K562 (cell line): ENCODE measurements at regions not wholly inside any gene's neighbourhood (a gene's known extent, or its start where the extent isn't known, plus 50 kb on each side); places are given as distances from the start of the nearest gene placed in this dataset.

Experiments
- ATAC-seq: fragments of 200-7000 bp; cut with Tn5 transposase; 3 replicates; pipeline ENCODE4 v1.9.1; 2020; ENCODE audit warnings: moderate library complexity
- BruUV-seq: library from RNA; stranded (reverse); fragments of 400-500 nt; replicated peaks from 2 replicates; lab custom pipeline; 2021; lab: Mats Ljungman, UMichigan
- CTCF ChIA-PET: fragments of 300-600 bp; formaldehyde crosslinking; extraction: SDS; loops from one replicate; lab custom pipeline; 2021; ENCODE audit warnings: low intra/inter-chr PET ratio; lab: Yijun Ruan, JAX
- POLR2A ChIA-PET: fragments of 300-600, 350-650 bp; sonication (Branson Sonifier 250); formaldehyde crosslinking; extraction: SDS; loops from one replicate; lab custom pipeline; 2021; ENCODE audit warnings: antibody characterized with exemption, inconsistent platforms; lab: Yijun Ruan, JAX
- DNase-seq, 4 experiments: peaks; one replicate each; pipeline versions ENCODE4 v3.0.0 to v3.0.0-alpha.2; 2011 to 2018; ENCODE audit warnings: low spot score in 3 of 4, mixed read lengths in 3 of 4; ENCODE audit errors: extremely low read depth in 1 of 4
- FAIRE-seq: peaks from 2 replicates; lab custom pipeline; 2011; peaks lifted over from hg19 to GRCh38; lab: Jason Lieb, UNC
- H2AFZ ChIP-seq: 2 replicates; pipeline ENCODE4 v1.6.0; 2011; ENCODE audit warnings: low read depth, low read length, control low read depth, inconsistent platforms
- H3K27ac ChIP-seq: fragments of 200-600 bp; 3 replicates; pipeline ENCODE4 v1.8.0; 2011; ENCODE audit warnings: low read depth, mild to moderate bottlenecking, control low read depth, inconsistent platforms, low read length, moderate library complexity, mixed read lengths; ENCODE audit errors: extremely low read depth
- H3K27me3 ChIP-seq, 2 experiments: fragments of 300-600 bp in 1 of 2; 2 replicates in 1 of 2; 3 replicates in 1 of 2; pipeline versions ENCODE4 v1.6.0 to v1.8.0; 2011; ENCODE audit warnings: inconsistent platforms in 2 of 2, low read length in 2 of 2, mild to moderate bottlenecking in 1 of 2, mixed read lengths in 1 of 2, moderate library complexity in 1 of 2; ENCODE audit not compliant: control insufficient read depth in 2 of 2, insufficient read depth in 2 of 2
- H3K36me3 ChIP-seq: fragments of 300-600 bp; 3 replicates; pipeline ENCODE4 v1.8.0; 2011; ENCODE audit warnings: mild to moderate bottlenecking, low read length, inconsistent platforms; ENCODE audit not compliant: control insufficient read depth, insufficient read depth
- H3K4me1 ChIP-seq, 2 experiments: fragments of 200-600 bp in 1 of 2; replicated peaks in 1 of 2; 2 replicates in 1 of 2; 3 replicates in 1 of 2; pipeline versions ENCODE4 v1.5.1 to v1.8.0; 2011; ENCODE audit warnings: inconsistent platforms in 2 of 2, low read length in 2 of 2, mild to moderate bottlenecking in 1 of 2, mixed read lengths in 1 of 2, moderate library complexity in 1 of 2; ENCODE audit not compliant: control insufficient read depth in 2 of 2, insufficient read depth in 2 of 2
- H3K4me2 ChIP-seq: 2 replicates; pipeline ENCODE4 v1.6.1; 2011; ENCODE audit warnings: low read length, control low read depth, inconsistent platforms, mixed read lengths; ENCODE audit not compliant: insufficient read depth
- H3K4me3 ChIP-seq: fragments of 200-600 bp; sonication (generic), shearing (Covaris generic); 2 replicates; pipeline ENCODE4 v1.5.1; 2016; ENCODE audit warnings: control low read depth, inconsistent platforms
- H3K79me2 ChIP-seq: fragments of 200-600 bp; 3 replicates; pipeline ENCODE4 v1.8.0; 2011; ENCODE audit warnings: low read length, inconsistent platforms; ENCODE audit not compliant: control insufficient read depth, insufficient read depth
- H3K9ac ChIP-seq, 2 experiments: 2 replicates each; pipeline versions ENCODE4 v1.6.0 to v1.6.1; 2011; ENCODE audit warnings: low read depth in 2 of 2, low read length in 2 of 2, control low read depth in 1 of 2, inconsistent platforms in 1 of 2, mild to moderate bottlenecking in 1 of 2, mixed read lengths in 1 of 2; ENCODE audit not compliant: insufficient read depth in 1 of 2
- H3K9me1 ChIP-seq: one replicate; pipeline ENCODE4 v1.6.0; 2011; ENCODE audit warnings: inconsistent platforms, mild to moderate bottlenecking, low read length, moderate library complexity; ENCODE audit not compliant: control insufficient read depth, insufficient read depth
- H3K9me3 ChIP-seq: replicated peaks from 2 replicates; pipeline ENCODE4 v1.5.1; 2011; ENCODE audit warnings: low read depth, low read length, inconsistent platforms; ENCODE audit not compliant: control insufficient read depth, insufficient read depth
- H4K20me1 ChIP-seq: replicated peaks from 2 replicates; pipeline ENCODE4 v1.6.1; 2011; ENCODE audit warnings: low read length, inconsistent platforms, mixed read lengths; ENCODE audit not compliant: control insufficient read depth, insufficient read depth
- CBX3 ChIP-seq, 2 experiments: IDR thresholded peaks; 1 replicate in 1 of 2; 2 replicates in 1 of 2; pipeline ENCODE4 v1.6.1; 2012; ENCODE audit warnings: inconsistent platforms in 2 of 2, low read length in 2 of 2, borderline replicate concordance in 1 of 2, control low read depth in 1 of 2
- ETS1 ChIP-seq: conservative IDR thresholded peaks from 2 replicates; pipeline ENCODE4 v1.6.1; 2011; ENCODE audit warnings: low read depth, mild to moderate bottlenecking, low read length; ENCODE audit not compliant: control insufficient read depth
- GATAD2A ChIP-seq: fragments of 450-650 bp; IDR thresholded peaks from 2 replicates; pipeline ENCODE4 v1.6.1; 2017
- JUN ChIP-seq, 2 experiments: sonication (generic) in 1 of 2; formaldehyde crosslinking in 1 of 2; IDR thresholded peaks; 2 replicates each; pipeline versions ENCODE4 v1.6.1 to v1.8.0; 2012 to 2022; ENCODE audit warnings: borderline replicate concordance in 2 of 2, mild to moderate bottlenecking in 2 of 2, improper control_type of control experiment in 1 of 2, low read depth in 1 of 2, low read length in 1 of 2, missing genetic modification reagents in 1 of 2
- PHF21A ChIP-seq: fragments of 450-650 bp; IDR thresholded peaks from 2 replicates; pipeline ENCODE4 v1.6.1; 2017; ENCODE audit warnings: low read depth, borderline replicate concordance
- U2AF1 ChIP-seq: fragments of 200-400 bp; formaldehyde crosslinking; optimal IDR thresholded peaks from 2 replicates; pipeline ENCODE3; 2017; ENCODE audit warnings: mild to moderate bottlenecking, low read depth, low read length, moderate library complexity
- ZNF778 ChIP-seq: fragments of 450-650 bp; formaldehyde crosslinking; IDR thresholded peaks from 2 replicates; pipeline ENCODE4 v1.4.0; 2020; ENCODE audit warnings: mild to moderate bottlenecking, moderate library complexity
- WGBS: fragments of 100-300 bp; shearing (Covaris generic); methylation state at CpG from one replicate; pipeline ENCODE4 v1.1.6; 2016; ENCODE audit warnings: low coverage, mixed read lengths; ENCODE audit not compliant: insufficient coverage; ENCODE audit errors: missing lambda C conversion rate; 5-methylcytosine and 5-hydroxymethylcytosine counted together
- in situ Hi-C: fragments of 300-500 bp; cut with MboI; formaldehyde crosslinking; loops from 4 replicates; pipeline ENCODE4 v1.15.0; 2018; ENCODE audit warnings: inconsistent platforms, mixed read lengths
- intact Hi-C: fragments of 100-400 bp; cut with micrococcal nuclease; formaldehyde crosslinking; loops from 2 replicates; pipeline ENCODE4 v1.14.2; 2022

- Histone ChIP-seq H3K4me2 (no peak overlapping the region), H3K27me3 (peaks cover 0 to 4% of the 10 kb centered on the region in 2 experiments; a peak in 1 of 5 replicates), H3K9me3 (no peaks in the 10 kb centered on the region), H3K4me3 (no peak overlapping the region), H3K9me1 (no peaks in the 10 kb centered on the region), H3K27ac (no peak overlapping the region), H3K9ac (no peak overlapping the region), H2AFZ (no peak overlapping the region), H3K36me3 (no peaks in the 10 kb centered on the region), H3K79me2 (no peaks in the 10 kb centered on the region), H3K4me1 (no peaks in the 10 kb centered on the region), H4K20me1 (no peaks in the 10 kb centered on the region)
- DNase-seq, result no peak
- CTCF ChIA-PET, result no interaction called here
- POLR2A ChIA-PET, result no interaction called here
- intact Hi-C loops, result no loop called here
- BruUV-seq, result no TSS peak
- no peak for TF ChIP-seq JUN (IDR thresholded peaks at IDR 0.05; ENCODE audit: borderline replicate concordance, low read depth, low read length)
- TF ChIP-seq JUN (CRISPR knock-in tag; IDR thresholded peaks at IDR 0.05; ENCODE audit: borderline replicate concordance), result no peak
- no peak for TF ChIP-seq ETS1
- no peak for TF ChIP-seq ZNF778 (CRISPR knock-in tag)
- TF ChIP-seq CBX3 (IDR thresholded peaks at IDR 0.05; ENCODE audit: borderline replicate concordance in 1 of 2, low read length in 2 of 2), result no peak
- no peak for TF ChIP-seq PHF21A
- no peak for TF ChIP-seq GATAD2A
- no peak for TF ChIP-seq U2AF1
- ATAC-seq, result no peak
- WGBS, result 2% methylated on average over 8 of the region's 8 CpGs
- in situ Hi-C loops, result no loop called here
- FAIRE-seq, result no peak
Observed at GRCh38 chr10:2043379-2043778, 306.1 kb upstream of the ADARB2 start.
